ENCODE measurements at regions not wholly inside any gene's neighbourhood (a gene's known extent, or its start where the extent isn't known, plus 50 kb on each side); places are given as distances from the start of the nearest gene placed in this dataset.

DNA sequence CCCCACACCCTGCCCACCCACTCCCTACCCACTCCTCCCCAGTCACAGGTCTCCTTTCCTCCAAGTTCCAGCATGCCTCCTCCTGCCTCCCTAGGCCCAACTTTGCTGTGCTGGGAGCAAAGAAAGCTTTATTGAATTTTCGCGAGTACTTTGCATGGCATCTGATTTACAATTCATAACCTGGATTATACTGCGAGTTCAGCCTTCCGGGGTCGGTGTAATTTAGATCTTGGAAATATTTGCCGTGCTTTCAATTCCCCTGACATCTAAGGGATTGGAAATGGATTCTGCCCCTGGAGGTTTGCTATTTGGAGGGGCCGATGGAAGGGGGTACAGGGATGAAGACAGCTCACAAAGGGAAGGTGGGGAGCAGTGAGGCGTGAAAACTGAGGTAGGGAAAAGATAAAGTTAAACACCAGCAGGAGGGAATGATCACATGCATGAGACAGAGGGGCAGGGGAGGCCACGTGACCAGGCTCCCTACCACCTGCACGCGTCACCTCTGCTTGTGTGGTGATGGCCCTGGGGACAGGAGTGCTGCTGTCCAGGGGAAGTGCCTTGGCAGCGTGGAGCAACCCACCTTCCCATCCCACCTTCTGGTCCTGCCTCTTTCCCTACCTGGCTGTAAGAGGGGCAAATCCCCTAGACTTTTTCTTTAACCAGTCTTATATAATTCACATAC lies 132.3 kb upstream of the RPL38 start:
- DNase-seq (ENCODE audit: low spot score) = no peak
- TF ChIP-seq, protein P1, sequence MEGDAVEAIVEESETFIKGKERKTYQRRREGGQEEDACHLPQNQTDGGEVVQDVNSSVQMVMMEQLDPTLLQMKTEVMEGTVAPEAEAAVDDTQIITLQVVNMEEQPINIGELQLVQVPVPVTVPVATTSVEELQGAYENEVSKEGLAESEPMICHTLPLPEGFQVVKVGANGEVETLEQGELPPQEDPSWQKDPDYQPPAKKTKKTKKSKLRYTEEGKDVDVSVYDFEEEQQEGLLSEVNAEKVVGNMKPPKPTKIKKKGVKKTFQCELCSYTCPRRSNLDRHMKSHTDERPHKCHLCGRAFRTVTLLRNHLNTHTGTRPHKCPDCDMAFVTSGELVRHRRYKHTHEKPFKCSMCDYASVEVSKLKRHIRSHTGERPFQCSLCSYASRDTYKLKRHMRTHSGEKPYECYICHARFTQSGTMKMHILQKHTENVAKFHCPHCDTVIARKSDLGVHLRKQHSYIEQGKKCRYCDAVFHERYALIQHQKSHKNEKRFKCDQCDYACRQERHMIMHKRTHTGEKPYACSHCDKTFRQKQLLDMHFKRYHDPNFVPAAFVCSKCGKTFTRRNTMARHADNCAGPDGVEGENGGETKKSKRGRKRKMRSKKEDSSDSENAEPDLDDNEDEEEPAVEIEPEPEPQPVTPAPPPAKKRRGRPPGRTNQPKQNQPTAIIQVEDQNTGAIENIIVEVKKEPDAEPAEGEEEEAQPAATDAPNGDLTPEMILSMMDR (IDR thresholded peaks at IDR 0.05; ENCODE audit: extremely low read depth, missing control alignments) = no peak

DNA sequence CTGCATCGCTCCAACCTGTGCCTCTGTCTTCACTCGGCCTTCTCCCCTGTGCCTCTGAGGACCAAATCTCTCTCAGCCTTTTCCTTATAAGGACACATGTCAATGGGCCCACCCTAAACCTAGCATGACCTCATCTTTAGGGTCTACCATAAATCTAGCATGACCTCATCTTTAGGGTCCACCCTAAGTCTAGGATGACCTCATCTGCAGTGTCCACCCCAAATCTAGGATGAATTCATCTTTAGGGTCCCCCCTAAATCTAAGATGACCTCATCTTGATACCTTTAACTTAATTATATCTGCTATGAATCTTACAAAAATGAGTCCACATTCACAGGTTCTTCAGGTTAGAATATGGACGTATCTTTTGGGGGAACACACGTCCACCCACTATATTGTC lies 131.1 kb upstream of the RPL38 start:
- DNase-seq (ENCODE audit: low spot score) = no peak
- TF ChIP-seq, protein P1 (IDR thresholded peaks at IDR 0.05; ENCODE audit: extremely low read depth, missing control alignments) = no peak

DNA sequence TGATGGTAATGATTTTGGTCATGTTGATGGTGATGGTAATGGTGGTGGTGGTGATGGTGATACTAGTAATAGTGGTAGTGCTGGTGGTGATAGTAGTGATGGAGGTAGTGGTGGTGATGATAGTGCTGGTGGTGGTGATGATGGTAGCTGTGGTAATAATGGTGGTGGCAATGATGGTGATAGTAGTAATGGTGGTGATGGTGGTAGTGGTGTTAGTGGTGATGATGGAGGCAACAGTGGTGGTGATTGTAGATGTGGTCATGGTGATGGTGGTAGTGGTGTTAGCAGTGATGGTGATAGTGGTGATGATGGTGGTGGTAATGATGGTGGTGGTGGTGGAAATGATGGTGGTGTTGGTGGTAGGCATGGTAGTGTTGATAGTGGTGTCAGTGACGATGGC lies 127.0 kb upstream of the RPL38 start:
- TF ChIP-seq, protein P1 (IDR thresholded peaks at IDR 0.05; ENCODE audit: extremely low read depth, missing control alignments) = no peak
- no peak for DNase-seq (ENCODE audit: low spot score)

DNA sequence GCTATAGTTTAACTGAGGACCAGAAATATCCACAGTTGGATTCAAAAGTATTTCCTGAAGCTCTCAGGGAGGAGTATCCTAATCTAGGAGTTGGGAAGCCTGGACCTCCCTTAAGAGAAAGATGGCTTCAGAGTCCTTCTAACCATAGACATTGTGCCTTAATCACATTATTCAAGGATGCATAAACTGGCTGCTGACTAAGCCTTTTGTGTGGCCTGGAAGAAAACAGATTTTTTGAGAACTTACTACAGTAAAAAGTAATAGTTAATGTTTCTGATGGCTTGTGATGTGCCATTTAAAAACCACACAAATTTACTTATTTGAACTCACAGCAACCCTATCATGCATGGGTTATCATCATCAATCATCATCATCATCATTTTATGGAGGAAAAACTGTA lies 126.2 kb upstream of the RPL38 start:
- DNase-seq (ENCODE audit: low spot score) = no peak
- TF ChIP-seq, protein P1 (IDR thresholded peaks at IDR 0.05; ENCODE audit: extremely low read depth, missing control alignments) = no peak

DNA sequence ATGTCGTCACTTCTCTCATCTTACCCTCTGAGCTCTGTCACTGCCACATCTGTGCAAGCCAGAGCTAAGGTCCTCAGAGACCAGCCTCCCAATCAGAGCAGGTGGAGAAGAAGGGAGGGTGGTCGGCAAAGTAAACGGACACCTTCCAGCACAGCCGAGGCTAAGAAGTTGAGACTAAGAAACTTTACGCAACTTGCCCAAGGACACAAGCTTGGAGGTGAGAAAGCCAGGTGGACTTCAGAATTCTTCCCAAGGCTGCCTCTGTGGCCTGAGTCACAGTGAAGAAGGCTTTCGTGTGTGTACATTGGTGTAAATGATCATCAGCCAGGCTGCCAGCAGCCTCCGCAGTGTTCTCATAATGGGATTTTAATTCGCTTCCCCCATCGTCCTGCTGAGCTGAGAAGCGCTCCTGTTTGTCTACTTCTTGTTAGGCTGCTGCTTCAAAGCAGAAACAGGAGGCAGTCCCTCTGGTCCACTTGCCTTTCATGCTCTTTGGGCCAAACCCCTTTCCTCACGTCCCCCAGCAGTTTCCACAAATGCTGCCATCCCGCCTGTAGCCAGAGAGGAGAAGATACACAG lies 125.0 kb upstream of the RPL38 start:
- no peak for DNase-seq (ENCODE audit: low spot score)
- TF ChIP-seq, protein P1 (IDR thresholded peaks at IDR 0.05; ENCODE audit: extremely low read depth, missing control alignments) = no peak

DNA sequence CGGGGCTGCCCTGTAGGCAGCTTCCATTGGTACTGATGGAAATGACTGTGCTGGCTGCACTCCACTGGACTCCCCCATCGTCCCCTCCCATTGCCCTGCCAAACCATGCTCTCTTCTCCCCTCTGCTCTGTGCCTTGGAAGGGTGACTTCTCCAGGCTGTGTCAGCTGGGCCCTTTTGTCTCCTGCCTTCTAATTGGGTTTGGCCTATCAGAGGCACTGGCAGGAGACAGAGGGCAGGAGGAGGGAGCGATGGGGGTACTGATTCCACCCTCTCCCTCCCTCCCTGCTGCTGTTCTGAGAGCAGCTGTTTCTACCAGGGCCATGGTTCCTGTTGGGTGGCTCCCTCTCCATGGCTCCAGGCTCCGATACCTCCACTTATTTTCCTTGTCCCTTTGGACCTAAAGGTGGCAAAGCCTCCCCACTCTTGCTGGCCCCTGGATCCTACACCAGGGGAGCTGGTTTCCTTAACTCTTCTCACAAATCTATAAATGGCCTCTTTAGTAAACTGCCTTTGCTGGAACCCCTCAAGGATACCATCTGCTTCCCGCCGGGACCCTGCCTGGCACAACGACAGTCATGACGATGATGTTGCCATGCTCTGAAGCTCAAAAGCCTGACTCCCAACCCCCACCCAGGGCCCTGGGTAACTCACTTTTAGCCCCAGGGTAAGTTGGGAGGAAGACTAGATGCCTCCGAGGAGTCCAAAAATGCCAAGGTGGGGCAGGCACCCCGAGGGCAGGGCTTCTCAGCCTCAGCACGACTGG lies 123.8 kb upstream of the RPL38 start:
- DNase-seq (ENCODE audit: low spot score) = no peak
- TF ChIP-seq, protein P1 (IDR thresholded peaks at IDR 0.05; ENCODE audit: extremely low read depth, missing control alignments) = no peak

All from GM20000 (cell line).